Neutrophil (primary cell): ENCODE measurements at regions not wholly inside any gene's neighbourhood (a gene's known extent, or its start where the extent isn't known, plus 50 kb on each side); places are given as distances from the start of the nearest gene placed in this dataset.

Source experiments
- H3K27ac ChIP-seq: fragments of 200-600 bp; sonication (generic); 2 replicates; pipeline ENCODE4 v1.5.1; 2016; ENCODE audit warnings: mild to moderate bottlenecking, moderate library complexity
- H3K27me3 ChIP-seq: fragments of 200-600 bp; sonication (generic); 2 replicates; pipeline ENCODE4 v1.6.0; 2016; ENCODE audit warnings: mild to moderate bottlenecking
- H3K36me3 ChIP-seq: fragments of 200-600 bp; sonication (generic); 2 replicates; pipeline ENCODE4 v1.5.1; 2017
- H3K4me1 ChIP-seq, 2 experiments: fragments of 200-600 bp in 1 of 2; sonication (generic) in 1 of 2; 1 replicate in 1 of 2; 2 replicates in 1 of 2; pipeline versions ENCODE4 v1.5.1 to v1.6.1; 2013 to 2016; ENCODE audit warnings: low read depth in 1 of 2, low read length in 1 of 2, mild to moderate bottlenecking in 1 of 2, moderate library complexity in 1 of 2; ENCODE audit not compliant: control insufficient read depth in 1 of 2, insufficient read depth in 1 of 2
- H3K4me3 ChIP-seq, 2 experiments: fragments of 200-600 bp in 1 of 2; sonication (generic) in 1 of 2; 1 replicate in 1 of 2; 2 replicates in 1 of 2; pipeline ENCODE4 v1.5.1; 2013 to 2016; ENCODE audit warnings: low read depth in 1 of 2, low read length in 1 of 2, mild to moderate bottlenecking in 1 of 2, moderate library complexity in 1 of 2
- H3K9me3 ChIP-seq: fragments of 200-600 bp; sonication (generic); 2 replicates; pipeline ENCODE4 v1.5.1; 2016
- CTCF ChIP-seq: fragments of 200-600 bp; sonication (generic); IDR thresholded peaks from 2 replicates; pipeline ENCODE4 v1.5.1; 2016; ENCODE audit warnings: antibody characterized with exemption

- Histone ChIP-seq H3K36me3 (no peaks in the 10 kb centered on the region), H3K9me3 (no peaks in the 10 kb centered on the region), H3K4me1 (peaks cover 62 to 65% of the 10 kb centered on the region in 2 experiments), H3K27me3 (no peaks in the 10 kb centered on the region), H3K4me3 (peak overlapping the region; percentile 40 to 48), H3K27ac (peak overlapping the region; percentile 97)
- TF ChIP-seq CTCF: peak; percentile 41
Measured at GRCh38 chr20:4082406-4083097, 66.1 kb upstream of the SMOX start.

GRCh38 chr20:4081421-4081820 is 66.1 kb upstream of the RNF24 start:
- H3K27ac ChIP-seq: peak overlapping the region; percentile 97
- H3K4me1 ChIP-seq: peaks cover 53 to 54% of the 10 kb centered on the region in 2 experiments

DNA sequence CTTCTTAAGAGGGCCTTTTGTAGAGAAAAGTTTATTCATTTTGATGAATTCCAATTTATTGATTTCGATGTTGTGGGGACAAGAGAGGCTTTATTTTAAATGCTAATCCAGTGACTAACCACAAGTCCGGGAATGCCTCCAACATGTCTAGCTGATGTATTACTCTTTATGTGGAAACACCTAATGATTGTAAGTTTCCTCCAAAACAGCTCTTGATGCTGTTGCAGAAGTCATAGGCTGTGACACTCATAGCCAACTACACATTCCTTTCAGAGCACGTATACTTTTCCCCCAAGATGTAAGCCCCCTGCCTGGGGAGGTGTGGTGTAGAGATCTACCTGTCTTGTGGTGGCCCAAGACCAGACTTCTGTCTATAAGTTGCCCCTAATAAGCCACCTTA is 61.3 kb upstream of the RNF24 start:
- peaks cover 40 to 43% of the 10 kb centered on the region in 2 experiments for H3K4me1 ChIP-seq
- no peak overlapping the region for H3K4me3 ChIP-seq
- H3K36me3 ChIP-seq: no peaks in the 10 kb centered on the region
- TF ChIP-seq CTCF: no peak
- H3K27me3 ChIP-seq: no peaks in the 10 kb centered on the region
- H3K9me3 ChIP-seq: no peaks in the 10 kb centered on the region
- no peak overlapping the region for H3K27ac ChIP-seq

More at GRCh38 chr20:4081421-4081820, 66.1 kb upstream of the RNF24 start:
- Histone ChIP-seq H3K27me3 (no peaks in the 10 kb centered on the region), H3K4me3 (no peak overlapping the region), H3K36me3 (no peaks in the 10 kb centered on the region), H3K9me3 (no peaks in the 10 kb centered on the region)
- no peak for TF ChIP-seq CTCF

DNA sequence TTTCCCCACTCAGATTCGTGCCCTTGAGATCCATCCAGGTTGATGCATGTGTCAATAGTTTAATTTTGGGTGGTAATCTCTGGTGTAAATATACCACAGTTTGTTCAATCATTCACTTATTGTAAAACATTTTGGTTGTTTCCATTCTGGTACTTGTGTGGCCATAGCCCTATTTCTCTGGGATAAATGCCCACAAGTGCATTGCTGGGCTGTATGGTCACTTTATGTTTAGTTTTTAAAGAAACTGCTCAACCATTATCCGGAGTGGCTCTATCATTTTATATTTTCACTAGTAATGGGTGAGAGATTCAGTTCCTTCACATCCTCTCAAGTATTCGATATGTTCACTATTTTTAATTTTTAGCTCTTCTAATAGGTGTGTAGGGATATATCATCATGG is 60.7 kb upstream of the RNF24 start:
- Histone ChIP-seq H3K4me1 (peaks cover 41 to 45% of the 10 kb centered on the region in 2 experiments), H3K36me3 (no peaks in the 10 kb centered on the region), H3K4me3 (no peak overlapping the region), H3K9me3 (no peaks in the 10 kb centered on the region), H3K27ac (peak overlapping the region; percentile 72), H3K27me3 (no peaks in the 10 kb centered on the region)
- no peak for TF ChIP-seq CTCF

GRCh38 chr20:4074877-4075455 is 59.6 kb upstream of the RNF24 start:
- H3K36me3 ChIP-seq: no peaks in the 10 kb centered on the region
- H3K4me1 ChIP-seq: peaks cover 39 to 52% of the 10 kb centered on the region in 2 experiments
- no peak overlapping the region for H3K4me3 ChIP-seq
- TF ChIP-seq CTCF: no peak
- no peaks in the 10 kb centered on the region for H3K27me3 ChIP-seq
- H3K9me3 ChIP-seq: no peaks in the 10 kb centered on the region
- H3K27ac ChIP-seq: peak overlapping the region; percentile 72
